HEK293 (cell line): ENCODE measurements at regions not wholly inside any gene's neighbourhood (a gene's known extent, or its start where the extent isn't known, plus 50 kb on each side); places are given as distances from the start of the nearest gene placed in this dataset.
"Not testable (repeated sequence)": the region's sequence is repeated elsewhere in the genome, so short reads cannot be mapped to it uniquely, and the experiment has no call there.

Experiments
- CTCF ChIA-PET: fragments of 350-600 bp; formaldehyde crosslinking; extraction: SDS; loops from one replicate; lab custom pipeline; 2021; ENCODE audit warnings: antibody characterized with exemption; lab: Yijun Ruan, JAX
- POLR2A ChIA-PET: fragments of 300-600 bp; formaldehyde crosslinking; extraction: SDS; loops from one replicate; lab custom pipeline; 2020; ENCODE audit warnings: antibody characterized with exemption, inconsistent platforms; lab: Yijun Ruan, JAX
- H3K27ac ChIP-seq: fragments of 200-500 bp; sonication (Bioruptor generic); 2 replicates; pipeline ENCODE4 v1.5.1; 2014; ENCODE audit warnings: low read depth, low read length, control low read depth, inconsistent platforms; ENCODE audit errors: extremely low read depth
- H3K36me3 ChIP-seq, 2 experiments: fragments of 200-500 bp in 1 of 2; sonication (Bioruptor generic) in 1 of 2; 1 replicate in 1 of 2; 2 replicates in 1 of 2; pipeline ENCODE4 v1.5.1; 2014 to 2017; ENCODE audit warnings: inconsistent platforms in 2 of 2, low read length in 2 of 2; ENCODE audit not compliant: control insufficient read depth in 2 of 2, insufficient read depth in 1 of 2
- H3K4me1 ChIP-seq: fragments of 200-500 bp; sonication (Bioruptor generic); 2 replicates; pipeline ENCODE4 v1.5.1; 2014; ENCODE audit warnings: mild to moderate bottlenecking, low read length, inconsistent platforms; ENCODE audit not compliant: control insufficient read depth, insufficient read depth
- H3K4me3 ChIP-seq: 2 replicates; pipeline ENCODE4 v1.5.1; 2011; ENCODE audit warnings: low read depth, mild to moderate bottlenecking, control low read depth, low read length, moderate library complexity
- H3K9me3 ChIP-seq: fragments of 200-500 bp; sonication (Bioruptor generic); 2 replicates; pipeline ENCODE4 v1.5.1; 2014; ENCODE audit warnings: low read depth, low read length, inconsistent platforms; ENCODE audit not compliant: control insufficient read depth, insufficient read depth
- GFI1B ChIP-seq: fragments of 450-650 bp; formaldehyde crosslinking; IDR thresholded peaks from 2 replicates; pipeline ENCODE4 v1.5.1; 2016; ENCODE audit warnings: missing biosample characterization, missing genetic modification characterization
- MZF1 ChIP-seq: fragments of 450-650 bp; formaldehyde crosslinking; IDR thresholded peaks from 2 replicates; pipeline ENCODE4 v1.5.1; 2017; ENCODE audit warnings: missing biosample characterization, missing genetic modification characterization, borderline replicate concordance
- REPIN1 ChIP-seq: fragments of 450-650 bp; formaldehyde crosslinking; IDR thresholded peaks from 2 replicates; pipeline ENCODE4 v1.5.1; 2017; ENCODE audit warnings: missing biosample characterization, missing genetic modification characterization, low read depth
- SALL2 ChIP-seq: fragments of 450-650 bp; formaldehyde crosslinking; IDR thresholded peaks from 2 replicates; pipeline ENCODE4 v1.5.0; 2017; ENCODE audit warnings: missing biosample characterization, mild to moderate bottlenecking, missing genetic modification characterization, borderline replicate concordance
- SP2 ChIP-seq: fragments of 450-650 bp; formaldehyde crosslinking; IDR thresholded peaks from 2 replicates; pipeline ENCODE4 v1.5.1; 2016; ENCODE audit warnings: missing biosample characterization, missing genetic modification characterization
- SP3 ChIP-seq: fragments of 450-650 bp; formaldehyde crosslinking; IDR thresholded peaks from 2 replicates; pipeline ENCODE4 v1.5.1; 2016; ENCODE audit warnings: missing biosample characterization, missing genetic modification characterization
- ZBTB1 ChIP-seq: fragments of 450-650 bp; formaldehyde crosslinking; IDR thresholded peaks from 2 replicates; pipeline ENCODE4 v1.5.1; 2016; ENCODE audit warnings: missing biosample characterization, missing genetic modification characterization
- ZBTB17 ChIP-seq: fragments of 450-650 bp; formaldehyde crosslinking; IDR thresholded peaks from 2 replicates; pipeline ENCODE4 v1.5.1; 2016; ENCODE audit warnings: missing biosample characterization, missing genetic modification characterization
- ZNF121 ChIP-seq: fragments of 450-650 bp; formaldehyde crosslinking; IDR thresholded peaks from 2 replicates; pipeline ENCODE4 v1.5.1; 2016; ENCODE audit warnings: missing biosample characterization, missing genetic modification characterization
- ZNF169 ChIP-seq: fragments of 450-650 bp; formaldehyde crosslinking; IDR thresholded peaks from 2 replicates; pipeline ENCODE4 v1.5.1; 2016; ENCODE audit warnings: missing biosample characterization, missing genetic modification characterization
- ZNF239 ChIP-seq: fragments of 450-650 bp; formaldehyde crosslinking; IDR thresholded peaks from 2 replicates; pipeline ENCODE4 v1.5.1; 2016; ENCODE audit warnings: missing biosample characterization, missing genetic modification characterization
- ZNF335 ChIP-seq: fragments of 450-650 bp; formaldehyde crosslinking; conservative IDR thresholded peaks from 2 replicates; pipeline ENCODE4 v1.5.1; 2016; ENCODE audit warnings: missing biosample characterization, missing genetic modification characterization
- ZNF423 ChIP-seq: fragments of 450-650 bp; formaldehyde crosslinking; IDR thresholded peaks from 2 replicates; pipeline ENCODE4 v1.5.1; 2016; ENCODE audit warnings: missing biosample characterization, missing genetic modification characterization
- ZNF510 ChIP-seq: fragments of 450-650 bp; formaldehyde crosslinking; IDR thresholded peaks from 2 replicates; pipeline ENCODE4 v1.5.1; 2018; ENCODE audit warnings: mild to moderate bottlenecking, missing genetic modification characterization, missing biosample characterization; ENCODE audit not compliant: insufficient replicate concordance
- ZNF544 ChIP-seq: fragments of 450-650 bp; formaldehyde crosslinking; IDR thresholded peaks from 2 replicates; pipeline ENCODE4 v1.5.0; 2017; ENCODE audit warnings: missing biosample characterization, missing genetic modification characterization
- ZNF555 ChIP-seq: fragments of 450-650 bp; formaldehyde crosslinking; conservative IDR thresholded peaks from 2 replicates; pipeline ENCODE4 v1.5.1; 2017; ENCODE audit warnings: missing biosample characterization, mild to moderate bottlenecking, missing genetic modification characterization, inconsistent platforms
- ZNF670 ChIP-seq: fragments of 450-650 bp; formaldehyde crosslinking; IDR thresholded peaks from 2 replicates; pipeline ENCODE4 v1.5.1; 2016; ENCODE audit warnings: missing biosample characterization, missing genetic modification characterization, low read depth
- TF ChIP-seq, protein P1 (sequence below): fragments of 450-650 bp; formaldehyde crosslinking; IDR thresholded peaks from 2 replicates; pipeline ENCODE4 v1.5.1; 2016; ENCODE audit warnings: missing biosample characterization, missing genetic modification characterization
- TF ChIP-seq, protein P2 (sequence below): fragments of 450-650 bp; formaldehyde crosslinking; IDR thresholded peaks from 2 replicates; pipeline ENCODE4 v1.5.1; 2016; ENCODE audit warnings: missing biosample characterization, missing genetic modification characterization, borderline replicate concordance
- TF ChIP-seq, protein P3 (sequence below): fragments of 450-650 bp; formaldehyde crosslinking; IDR thresholded peaks from 2 replicates; pipeline ENCODE4 v1.5.1; 2017; ENCODE audit warnings: missing biosample characterization, missing genetic modification characterization

DNA sequence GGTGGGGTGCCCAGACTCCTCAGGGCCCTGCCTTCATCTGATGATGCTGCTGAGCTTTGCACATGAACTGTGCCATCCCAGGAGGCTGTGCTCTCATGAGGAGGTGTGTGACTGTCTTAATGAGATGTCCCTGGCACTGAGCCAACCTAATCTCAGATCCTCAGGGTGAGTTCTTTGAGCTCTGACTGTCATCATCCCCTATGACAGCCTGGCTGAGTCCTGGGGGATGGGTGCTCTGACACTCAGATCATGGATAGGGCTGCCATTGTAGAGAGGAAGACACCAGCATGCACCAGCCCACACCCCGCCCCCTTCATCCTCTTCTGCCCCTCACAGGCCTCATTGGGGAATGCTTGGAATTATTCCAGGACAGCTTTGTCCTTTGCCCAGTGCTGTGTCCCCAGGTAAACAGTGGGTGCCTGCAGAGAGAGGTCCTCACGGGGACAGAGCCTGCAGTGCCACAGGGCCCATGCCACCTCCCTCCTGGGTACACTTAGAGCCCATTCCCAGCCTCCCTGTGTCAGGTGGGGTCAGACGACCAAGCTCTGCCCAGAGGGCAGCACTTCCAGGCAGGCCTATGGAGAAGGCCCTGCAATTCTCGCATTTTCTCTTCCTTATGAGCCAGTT, 310.1 kb upstream of the SFSWAP start:
- H3K27ac ChIP-seq, H3K36me3 ChIP-seq, H3K4me1 ChIP-seq, H3K9me3 ChIP-seq, H3K4me3 ChIP-seq, POLR2A ChIA-PET, CTCF ChIA-PET: not testable (repeated sequence)

DNA sequence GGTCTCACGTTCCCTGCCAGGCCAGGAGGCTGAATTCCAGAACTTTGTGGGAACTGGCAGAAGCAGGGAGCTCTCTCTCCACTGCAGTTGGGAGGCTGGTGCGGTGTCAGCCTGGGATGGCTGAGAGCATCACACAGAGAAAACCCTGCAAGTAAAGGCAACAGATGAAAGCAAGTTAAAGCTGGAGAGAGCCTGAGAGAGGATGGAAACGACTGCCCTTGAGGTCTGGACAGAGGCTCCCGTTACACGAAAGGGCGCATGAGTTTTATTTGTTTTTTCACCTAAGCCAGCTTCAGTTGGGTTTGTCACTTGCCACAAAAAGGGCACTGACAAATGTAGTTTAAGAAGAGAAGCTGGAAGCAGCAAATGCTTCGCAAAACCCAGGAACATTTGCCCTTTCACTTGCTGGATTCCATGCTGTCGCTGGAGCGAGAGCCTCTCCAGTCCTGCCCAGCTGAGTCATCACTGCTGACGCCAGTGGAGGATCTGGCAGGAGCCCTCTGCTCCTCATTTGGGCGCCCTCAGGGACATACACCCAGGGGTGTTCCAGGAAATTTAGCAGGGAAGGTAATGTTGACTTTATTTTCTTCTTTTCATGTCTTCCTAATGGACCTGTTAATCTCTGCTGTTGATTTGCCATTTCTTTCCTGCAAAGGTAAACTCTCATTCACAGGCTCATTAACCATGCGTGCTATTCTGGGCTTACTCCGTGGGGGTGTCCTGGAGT, 308.8 kb upstream of the SFSWAP start:
- H3K36me3 ChIP-seq, POLR2A ChIA-PET, H3K4me3 ChIP-seq, H3K4me1 ChIP-seq, H3K27ac ChIP-seq, H3K9me3 ChIP-seq: not testable (repeated sequence)
- CTCF ChIA-PET: interaction anchor here (0.6 kb wide), 1 partner anchor 209 kb away, joined by 3 read pairs; no protein-coding TSS in a partner anchor

DNA sequence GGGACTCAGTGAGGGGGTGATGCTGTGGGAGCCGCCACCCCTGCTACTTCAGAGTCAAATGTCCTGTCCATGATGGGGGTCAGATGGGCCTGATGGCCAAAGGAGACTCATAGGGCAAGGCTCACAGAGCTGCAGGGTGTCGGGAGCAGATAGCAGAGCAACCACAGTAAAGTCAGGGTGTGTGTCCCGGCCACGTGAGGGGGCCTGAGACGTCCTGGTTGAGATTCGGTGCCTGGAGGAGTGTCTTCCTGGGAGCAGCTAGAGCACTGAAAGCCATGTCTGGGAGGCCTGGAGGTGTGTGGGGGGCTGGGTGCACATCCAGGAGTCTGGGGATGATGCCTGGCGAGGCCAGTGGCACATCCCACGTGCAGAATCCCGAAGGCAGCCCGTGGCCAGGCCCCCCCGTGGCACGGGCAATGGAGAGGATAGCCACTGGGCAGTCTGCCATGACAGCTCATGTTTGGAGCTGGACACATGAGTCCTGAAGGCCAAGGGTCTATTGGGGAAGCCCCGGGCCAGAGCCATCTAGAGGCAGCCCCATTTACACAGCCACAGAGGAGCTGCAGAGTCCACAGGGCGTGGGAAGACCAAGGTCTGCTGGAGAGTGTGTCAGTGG, 308.0 kb upstream of the SFSWAP start:
- Histone ChIP-seq H3K4me1 (no peaks in the 10 kb centered on the region), H3K36me3 (no peaks in the 10 kb centered on the region), H3K4me3 (no peak overlapping the region), H3K9me3 (no peaks in the 10 kb centered on the region), H3K27ac (no peak overlapping the region)
- ChIA-PET CTCF (no interaction called here), POLR2A (no interaction called here)
- TF ChIP-seq ZNF510 (no peak), SP2 (no peak), ZNF335 (tag by site-specific recombination) (no peak), SALL2 (tag by site-specific recombination) (no peak), MZF1 (tag by site-specific recombination) (no peak), GFI1B (tag by site-specific recombination) (no peak), ZBTB17 (tag by site-specific recombination) (no peak), ZNF239 (no peak), ZNF544 (tag by site-specific recombination) (no peak), ZNF169 (tag by site-specific recombination) (no peak), REPIN1 (tag by site-specific recombination) (no peak), ZBTB1 (tag by site-specific recombination) (no peak), ZNF670 (no peak), ZNF555 (tag by site-specific recombination) (no peak), ZNF121 (tag by site-specific recombination) (no peak), ZNF423 (tag by site-specific recombination) (no peak), SP3 (tag by site-specific recombination) (no peak)
- TF ChIP-seq, protein P1, sequence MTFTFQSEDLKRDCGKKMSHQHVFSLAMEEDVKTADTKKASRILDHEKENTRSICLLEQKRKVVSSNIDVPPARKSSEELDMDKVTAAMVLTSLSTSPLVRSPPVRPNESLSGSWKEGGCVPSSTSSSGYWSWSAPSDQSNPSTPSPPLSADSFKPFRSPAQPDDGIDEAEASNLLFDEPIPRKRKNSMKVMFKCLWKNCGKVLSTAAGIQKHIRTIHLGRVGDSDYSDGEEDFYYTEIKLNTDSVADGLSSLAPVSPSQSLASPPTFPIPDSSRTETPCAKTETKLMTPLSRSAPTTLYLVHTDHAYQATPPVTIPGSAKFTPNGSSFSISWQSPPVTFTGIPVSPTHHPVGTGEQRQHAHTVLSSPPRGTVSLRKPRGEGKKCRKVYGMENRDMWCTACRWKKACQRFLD (tag by site-specific recombination): no peak
- TF ChIP-seq, protein P2, sequence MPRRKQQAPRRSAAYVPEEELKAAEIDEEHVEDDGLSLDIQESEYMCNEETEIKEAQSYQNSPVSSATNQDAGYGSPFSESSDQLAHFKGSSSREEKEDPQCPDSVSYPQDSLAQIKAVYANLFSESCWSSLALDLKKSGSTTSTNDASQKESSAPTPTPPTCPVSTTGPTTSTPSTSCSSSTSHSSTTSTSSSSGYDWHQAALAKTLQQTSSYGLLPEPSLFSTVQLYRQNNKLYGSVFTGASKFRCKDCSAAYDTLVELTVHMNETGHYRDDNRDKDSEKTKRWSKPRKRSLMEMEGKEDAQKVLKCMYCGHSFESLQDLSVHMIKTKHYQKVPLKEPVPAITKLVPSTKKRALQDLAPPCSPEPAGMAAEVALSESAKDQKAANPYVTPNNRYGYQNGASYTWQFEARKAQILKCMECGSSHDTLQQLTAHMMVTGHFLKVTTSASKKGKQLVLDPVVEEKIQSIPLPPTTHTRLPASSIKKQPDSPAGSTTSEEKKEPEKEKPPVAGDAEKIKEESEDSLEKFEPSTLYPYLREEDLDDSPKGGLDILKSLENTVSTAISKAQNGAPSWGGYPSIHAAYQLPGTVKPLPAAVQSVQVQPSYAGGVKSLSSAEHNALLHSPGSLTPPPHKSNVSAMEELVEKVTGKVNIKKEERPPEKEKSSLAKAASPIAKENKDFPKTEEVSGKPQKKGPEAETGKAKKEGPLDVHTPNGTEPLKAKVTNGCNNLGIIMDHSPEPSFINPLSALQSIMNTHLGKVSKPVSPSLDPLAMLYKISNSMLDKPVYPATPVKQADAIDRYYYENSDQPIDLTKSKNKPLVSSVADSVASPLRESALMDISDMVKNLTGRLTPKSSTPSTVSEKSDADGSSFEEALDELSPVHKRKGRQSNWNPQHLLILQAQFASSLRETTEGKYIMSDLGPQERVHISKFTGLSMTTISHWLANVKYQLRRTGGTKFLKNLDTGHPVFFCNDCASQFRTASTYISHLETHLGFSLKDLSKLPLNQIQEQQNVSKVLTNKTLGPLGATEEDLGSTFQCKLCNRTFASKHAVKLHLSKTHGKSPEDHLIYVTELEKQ: no peak
- TF ChIP-seq, protein P3, sequence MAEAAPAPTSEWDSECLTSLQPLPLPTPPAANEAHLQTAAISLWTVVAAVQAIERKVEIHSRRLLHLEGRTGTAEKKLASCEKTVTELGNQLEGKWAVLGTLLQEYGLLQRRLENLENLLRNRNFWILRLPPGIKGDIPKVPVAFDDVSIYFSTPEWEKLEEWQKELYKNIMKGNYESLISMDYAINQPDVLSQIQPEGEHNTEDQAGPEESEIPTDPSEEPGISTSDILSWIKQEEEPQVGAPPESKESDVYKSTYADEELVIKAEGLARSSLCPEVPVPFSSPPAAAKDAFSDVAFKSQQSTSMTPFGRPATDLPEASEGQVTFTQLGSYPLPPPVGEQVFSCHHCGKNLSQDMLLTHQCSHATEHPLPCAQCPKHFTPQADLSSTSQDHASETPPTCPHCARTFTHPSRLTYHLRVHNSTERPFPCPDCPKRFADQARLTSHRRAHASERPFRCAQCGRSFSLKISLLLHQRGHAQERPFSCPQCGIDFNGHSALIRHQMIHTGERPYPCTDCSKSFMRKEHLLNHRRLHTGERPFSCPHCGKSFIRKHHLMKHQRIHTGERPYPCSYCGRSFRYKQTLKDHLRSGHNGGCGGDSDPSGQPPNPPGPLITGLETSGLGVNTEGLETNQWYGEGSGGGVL (tag by site-specific recombination): no peak
